Adrenal gland (tissue), 9 donors: ENCODE measurements at regions not wholly inside any gene's neighbourhood (a gene's known extent, or its start where the extent isn't known, plus 50 kb on each side); places are given as distances from the start of the nearest gene placed in this dataset.
"Not testable (repeated sequence)": the region's sequence is repeated elsewhere in the genome, so short reads cannot be mapped to it uniquely, and the experiment has no call there.

ENCODE experiments used
- DNase-seq, 7 donors: peaks; one replicate each; pipeline ENCODE4 v3.0.0-alpha.2; 2019 to 2020
- H3K27ac ChIP-seq, 5 donors: fragments of 200-600 bp; sonication (generic) in 4 of 5; 1 replicate in 3 of 5; 2 replicates in 2 of 5; pipeline versions ENCODE4 v1.5.1 to v1.8.0; 2016 to 2020; ENCODE audit warnings: mild to moderate bottlenecking in 1 of 5
- H3K27me3 ChIP-seq: fragments of 200-600 bp; 2 replicates; pipeline ENCODE4 v1.8.0; 2021
- H3K36me3 ChIP-seq, 2 donors: fragments of 200-600 bp; replicated peaks in 1 of 2; 1 replicate in 1 of 2; 2 replicates in 1 of 2; pipeline versions ENCODE4 v1.5.1 to v1.8.0; 2018 to 2022
- H3K4me1 ChIP-seq, 2 donors: fragments of 200-600 bp; replicated peaks in 1 of 2; 1 replicate in 1 of 2; 2 replicates in 1 of 2; pipeline versions ENCODE4 v1.5.1 to v1.8.0; 2018 to 2021
- H3K4me3 ChIP-seq, 4 donors: fragments of 200-600 bp; sonication (generic) in 3 of 4; one replicate each; pipeline ENCODE4 v1.5.1; 2016 to 2018
- H3K9me3 ChIP-seq, 3 donors: fragments of 200-600 bp; sonication (generic) in 1 of 3; replicated peaks in 1 of 3; 1 replicate in 2 of 3; 2 replicates in 1 of 3; pipeline versions ENCODE4 v1.5.1 to v1.8.0; 2016 to 2021
- CTCF ChIP-seq, 6 experiments: fragments of 450-650 bp in 4 of 6; fragments of 200-600 bp in 2 of 6; sonication (generic) in 1 of 6; IDR thresholded peaks; 1 replicate in 5 of 6; 2 replicates in 1 of 6; pipeline versions ENCODE4 v1.5.1 to v1.8.0; 2016 to 2021; ENCODE audit warnings: antibody characterized with exemption in 6 of 6, mild to moderate bottlenecking in 2 of 6, moderate library complexity in 1 of 6
- POLR2A ChIP-seq, 2 donors: fragments of 450-650 bp; IDR thresholded peaks; one replicate each; pipeline ENCODE4 v1.6.1; 2017; ENCODE audit warnings: antibody characterized with exemption in 2 of 2, mild to moderate bottlenecking in 2 of 2, moderate library complexity in 1 of 2
- WGBS, 4 donors: extraction: QIAGEN DNeasy Blood & Tissue Kit in 2 of 4; methylation state at CpG; one replicate each; pipeline versions ENCODE4 v1.1.5 to v1.1.7; 2013 to 2017; 5-methylcytosine and 5-hydroxymethylcytosine counted together
- intact Hi-C, 2 donors: fragments of 100-400 bp; cut with DNase I; formaldehyde crosslinking; loops; one replicate each; pipeline versions ENCODE4 v1.14.1 to v1.15.0; 2022 to 2023
- donor health status: healthy with polysubstance abuse.
- donor health status: Bipolar disorder and iron deficiency.
- donor health status: DM: yes; HTN: yes; CAD: no.
- donor health status: DM: no; HTN: no; CAD: no.
- donor health status: DM: no; HTN: no; CAD: no.

GRCh38 chr6:50549475-50549874, 163.9 kb upstream of the TFAP2D start:
- H3K4me1 ChIP-seq, result no peaks in the 10 kb centered on the region

DNA sequence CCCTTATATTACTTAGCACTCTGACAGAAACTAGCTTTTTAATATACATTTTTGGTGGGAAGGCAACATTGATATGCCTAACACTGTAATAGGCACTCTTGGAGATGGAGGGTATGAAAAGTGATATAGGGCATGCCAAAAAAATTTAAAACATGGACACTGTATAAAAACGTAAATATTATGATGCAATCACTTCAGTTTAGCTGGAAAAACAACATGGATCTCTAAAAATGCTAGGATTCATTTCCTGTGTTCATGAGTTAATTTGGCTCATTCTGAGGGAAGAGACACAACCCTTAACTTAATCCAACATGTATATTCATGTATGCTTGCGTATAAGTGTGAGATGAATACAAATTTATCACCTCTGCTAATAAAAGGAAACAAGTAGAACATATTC, 157.3 kb upstream of the TFAP2D start:
- Histone ChIP-seq H3K27me3 (no peaks in the 10 kb centered on the region), H3K27ac (no peak overlapping the region), H3K36me3 (no peaks in the 10 kb centered on the region), H3K9me3 (no peaks in the 10 kb centered on the region), H3K4me3 (no peak overlapping the region), H3K4me1 (no peaks in the 10 kb centered on the region)
- TF ChIP-seq POLR2A (IDR thresholded peaks at IDR 0.05) (no peak), CTCF (IDR thresholded peaks at IDR 0.05) (no peak)
- intact Hi-C loops, result no loop called here
- DNase-seq, result no peak
- WGBS, 4 donors, result 45 to 75% (median 61%) methylated on average over 2 of the region's 2 CpGs

More at GRCh38 chr6:50549475-50549874, 163.9 kb upstream of the TFAP2D start:
- no peak for DNase-seq
- H3K4me3 ChIP-seq, result no peak overlapping the region
- no peaks in the 10 kb centered on the region for H3K36me3 ChIP-seq
- TF ChIP-seq CTCF (IDR thresholded peaks at IDR 0.05) (no peak), POLR2A (IDR thresholded peaks at IDR 0.05) (no peak)
- H3K9me3 ChIP-seq, result no peaks in the 10 kb centered on the region
- no peak overlapping the region for H3K27ac ChIP-seq
- intact Hi-C loops, result no loop called here
- no peaks in the 10 kb centered on the region for H3K27me3 ChIP-seq

GRCh38 chr6:50565004-50565403, 148.3 kb upstream of the TFAP2D start:
- H3K9me3 ChIP-seq, result no peaks in the 10 kb centered on the region
- DNase-seq, result no peak
- TF ChIP-seq CTCF (IDR thresholded peaks at IDR 0.05) (no peak), POLR2A (IDR thresholded peaks at IDR 0.05) (no peak)
- no peaks in the 10 kb centered on the region for H3K36me3 ChIP-seq
- no peaks in the 10 kb centered on the region for H3K4me1 ChIP-seq
- H3K27me3 ChIP-seq, result no peaks in the 10 kb centered on the region
- 82 to 89% (median 86%) methylated on average over 1 of the region's 1 CpG for WGBS, 4 donors
- intact Hi-C loops, result no loop called here
- no peak overlapping the region for H3K27ac ChIP-seq
- no peak overlapping the region for H3K4me3 ChIP-seq

GRCh38 chr6:50571230-50571629, 142.1 kb upstream of the TFAP2D start:
- H3K36me3 ChIP-seq, H3K27ac ChIP-seq, DNase-seq, intact Hi-C loops, H3K9me3 ChIP-seq, H3K27me3 ChIP-seq, H3K4me1 ChIP-seq, H3K4me3 ChIP-seq: not testable (repeated sequence)
- WGBS, 4 donors, result 86 to 92% (median 89%) methylated on average over 2 of the region's 2 CpGs

GRCh38 chr6:50585441-50586330, 127.6 kb upstream of the TFAP2D start:
- H3K9me3 ChIP-seq, result no peaks in the 10 kb centered on the region
- intact Hi-C loops, result no loop called here
- H3K27ac ChIP-seq, result no peak overlapping the region
- no peaks in the 10 kb centered on the region for H3K36me3 ChIP-seq
- DNase-seq, result no peak
- 68 to 84% (median 81%) methylated on average over 8 to 15 of the region's 15 CpGs for WGBS, 4 donors
- H3K4me1 ChIP-seq, result no peaks in the 10 kb centered on the region
- H3K4me3 ChIP-seq, result no peak overlapping the region
- TF ChIP-seq CTCF (IDR thresholded peaks at IDR 0.05), result no peak
- no peak for TF ChIP-seq POLR2A (IDR thresholded peaks at IDR 0.05)
- no peaks in the 10 kb centered on the region for H3K27me3 ChIP-seq
